ENCODE measurements at regions not wholly inside any gene's neighbourhood (a gene's known extent, or its start where the extent isn't known, plus 50 kb on each side); places are given as distances from the start of the nearest gene placed in this dataset.

DNA sequence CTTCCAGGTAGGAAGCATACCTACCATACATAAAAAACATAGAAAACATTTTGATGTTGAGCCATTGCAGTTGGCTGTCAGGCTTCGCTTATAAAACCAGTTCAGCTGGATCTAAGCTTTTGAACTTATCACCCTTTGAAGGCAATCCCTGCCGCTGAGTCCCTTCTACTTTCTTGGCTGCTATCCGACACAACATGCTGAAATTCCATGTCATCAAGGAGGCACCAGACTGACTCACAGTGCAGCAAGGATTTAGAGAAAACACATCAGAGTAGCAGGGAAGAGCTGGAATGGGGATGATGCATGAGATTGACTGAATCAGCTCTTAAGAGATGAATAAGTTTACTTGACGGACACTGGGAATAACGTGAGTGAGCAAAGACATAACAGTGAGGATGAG, 135.0 kb upstream of the MAN1A1 start:
- TF ChIP-seq, protein P1, sequence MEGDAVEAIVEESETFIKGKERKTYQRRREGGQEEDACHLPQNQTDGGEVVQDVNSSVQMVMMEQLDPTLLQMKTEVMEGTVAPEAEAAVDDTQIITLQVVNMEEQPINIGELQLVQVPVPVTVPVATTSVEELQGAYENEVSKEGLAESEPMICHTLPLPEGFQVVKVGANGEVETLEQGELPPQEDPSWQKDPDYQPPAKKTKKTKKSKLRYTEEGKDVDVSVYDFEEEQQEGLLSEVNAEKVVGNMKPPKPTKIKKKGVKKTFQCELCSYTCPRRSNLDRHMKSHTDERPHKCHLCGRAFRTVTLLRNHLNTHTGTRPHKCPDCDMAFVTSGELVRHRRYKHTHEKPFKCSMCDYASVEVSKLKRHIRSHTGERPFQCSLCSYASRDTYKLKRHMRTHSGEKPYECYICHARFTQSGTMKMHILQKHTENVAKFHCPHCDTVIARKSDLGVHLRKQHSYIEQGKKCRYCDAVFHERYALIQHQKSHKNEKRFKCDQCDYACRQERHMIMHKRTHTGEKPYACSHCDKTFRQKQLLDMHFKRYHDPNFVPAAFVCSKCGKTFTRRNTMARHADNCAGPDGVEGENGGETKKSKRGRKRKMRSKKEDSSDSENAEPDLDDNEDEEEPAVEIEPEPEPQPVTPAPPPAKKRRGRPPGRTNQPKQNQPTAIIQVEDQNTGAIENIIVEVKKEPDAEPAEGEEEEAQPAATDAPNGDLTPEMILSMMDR (IDR thresholded peaks at IDR 0.05; ENCODE audit: low read depth, low read length, missing control alignments), result no peak
- in situ Hi-C loops (cut with HindIII; ENCODE audit: low sequenced_read_pairs), result no loop called here
- DNase-seq (ENCODE audit: low read depth), result peak; percentile 64
- no peak overlapping the region for H3K4me3 ChIP-seq (ENCODE audit: low read depth, low read length)

DNA sequence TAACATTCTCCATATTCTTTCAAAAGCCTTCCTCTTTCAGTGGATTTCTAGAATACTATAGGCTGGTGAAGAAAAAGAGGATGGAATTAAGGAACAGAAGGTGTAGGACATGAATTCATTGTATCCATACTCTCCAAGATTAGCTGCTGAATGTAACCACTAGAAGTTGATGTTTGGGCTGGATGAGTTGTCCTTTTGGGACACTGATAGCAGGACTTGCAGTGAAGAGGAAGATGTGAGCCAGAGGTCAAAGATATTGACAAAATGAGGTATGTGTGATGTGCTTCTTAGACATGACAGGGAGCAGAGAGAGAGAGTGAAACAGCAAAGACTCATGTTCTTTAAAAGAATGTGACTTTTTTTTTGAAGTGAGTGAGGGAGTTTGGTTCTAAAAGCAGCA, 134.3 kb upstream of the MAN1A1 start:
- DNase-seq (ENCODE audit: low read depth), result no peak
- in situ Hi-C loops (cut with HindIII; ENCODE audit: low sequenced_read_pairs), result no loop called here

DNA sequence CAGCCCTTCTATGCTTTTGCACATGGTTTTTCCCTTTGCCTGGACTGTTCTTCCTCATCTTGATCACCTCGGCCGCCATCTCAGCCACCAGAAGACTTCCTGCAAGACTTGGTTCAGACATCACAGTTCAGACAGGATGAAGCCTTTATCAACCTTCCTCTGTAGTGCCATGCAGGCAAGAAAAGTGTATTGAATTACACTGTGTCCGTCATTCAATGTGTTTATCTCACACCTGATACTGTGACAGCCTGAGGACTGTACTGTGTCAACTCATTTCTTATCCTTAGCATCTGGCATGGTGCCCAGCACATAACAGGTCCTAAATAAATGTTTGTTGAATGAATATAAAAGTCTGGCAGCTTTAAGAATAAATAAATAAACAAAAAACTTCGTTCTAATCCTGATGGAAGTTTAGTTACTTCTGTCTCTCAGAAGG, 133.3 kb upstream of the MAN1A1 start:
- H3K4me3 ChIP-seq (ENCODE audit: low read depth, low read length), result no peak overlapping the region
- no peak for DNase-seq (ENCODE audit: low read depth)
- TF ChIP-seq, protein P1 (IDR thresholded peaks at IDR 0.05; ENCODE audit: low read depth, low read length, missing control alignments), result no peak
- in situ Hi-C loops (cut with HindIII; ENCODE audit: low sequenced_read_pairs), result no loop called here

More for the DNA sequence above, 134.3 kb upstream of the MAN1A1 start:
- no peak overlapping the region for H3K4me3 ChIP-seq (ENCODE audit: low read depth, low read length)
- TF ChIP-seq, protein P1 (IDR thresholded peaks at IDR 0.05; ENCODE audit: low read depth, low read length, missing control alignments), result no peak

DNA sequence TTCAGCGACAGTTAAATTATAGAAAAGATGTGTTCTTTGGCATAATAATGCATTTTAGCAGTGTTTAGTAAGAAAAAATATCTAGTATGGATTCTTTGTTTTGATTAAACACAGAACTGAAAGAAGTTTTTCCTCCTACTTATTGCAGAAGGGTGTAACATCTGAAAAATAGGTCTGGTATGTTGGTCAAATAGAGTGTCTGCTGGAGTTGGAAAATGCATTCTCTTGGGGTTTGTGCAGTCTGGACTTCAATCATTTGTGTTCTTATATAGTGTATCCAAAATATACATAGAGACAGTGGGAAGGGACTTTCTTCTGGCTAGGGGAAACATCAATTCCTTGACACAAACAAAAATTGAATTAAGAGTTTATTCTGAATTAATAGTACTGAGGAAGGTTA, 132.4 kb upstream of the MAN1A1 start:
- no peak overlapping the region for H3K4me3 ChIP-seq (ENCODE audit: low read depth, low read length)
- in situ Hi-C loops (cut with HindIII; ENCODE audit: low sequenced_read_pairs), result no loop called here
- TF ChIP-seq, protein P1 (IDR thresholded peaks at IDR 0.05; ENCODE audit: low read depth, low read length, missing control alignments), result no peak
- no peak for DNase-seq (ENCODE audit: low read depth)

DNA sequence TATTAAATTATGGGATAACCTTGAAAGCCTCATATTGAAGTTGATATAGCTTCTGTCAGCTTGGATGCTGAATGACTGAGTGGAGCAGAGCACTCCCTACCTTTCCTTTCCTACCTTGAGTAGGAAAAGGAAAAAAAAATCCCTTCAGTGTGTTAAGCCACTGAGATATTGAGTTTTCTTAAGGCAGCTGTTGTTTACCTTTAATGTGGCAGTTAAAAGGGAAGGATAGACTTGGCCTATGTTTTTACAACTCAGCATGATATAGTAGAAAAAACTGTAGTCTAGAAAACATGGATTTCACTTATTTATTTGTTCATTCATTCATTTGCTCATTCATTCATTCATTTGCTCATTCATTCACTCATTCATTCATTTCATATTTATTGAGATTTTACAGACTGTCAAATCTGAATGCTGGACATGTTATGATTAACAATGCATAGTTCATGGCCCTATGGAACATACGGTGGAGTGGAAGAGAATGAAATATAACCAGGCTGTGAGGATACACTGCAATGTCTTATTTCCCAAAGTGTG, 131.5 kb upstream of the MAN1A1 start:
- no peak for DNase-seq (ENCODE audit: low read depth)
- TF ChIP-seq, protein P1 (IDR thresholded peaks at IDR 0.05; ENCODE audit: low read depth, low read length, missing control alignments), result no peak
- in situ Hi-C loops (cut with HindIII; ENCODE audit: low sequenced_read_pairs), result no loop called here
- H3K4me3 ChIP-seq (ENCODE audit: low read depth, low read length), result no peak overlapping the region

DNA sequence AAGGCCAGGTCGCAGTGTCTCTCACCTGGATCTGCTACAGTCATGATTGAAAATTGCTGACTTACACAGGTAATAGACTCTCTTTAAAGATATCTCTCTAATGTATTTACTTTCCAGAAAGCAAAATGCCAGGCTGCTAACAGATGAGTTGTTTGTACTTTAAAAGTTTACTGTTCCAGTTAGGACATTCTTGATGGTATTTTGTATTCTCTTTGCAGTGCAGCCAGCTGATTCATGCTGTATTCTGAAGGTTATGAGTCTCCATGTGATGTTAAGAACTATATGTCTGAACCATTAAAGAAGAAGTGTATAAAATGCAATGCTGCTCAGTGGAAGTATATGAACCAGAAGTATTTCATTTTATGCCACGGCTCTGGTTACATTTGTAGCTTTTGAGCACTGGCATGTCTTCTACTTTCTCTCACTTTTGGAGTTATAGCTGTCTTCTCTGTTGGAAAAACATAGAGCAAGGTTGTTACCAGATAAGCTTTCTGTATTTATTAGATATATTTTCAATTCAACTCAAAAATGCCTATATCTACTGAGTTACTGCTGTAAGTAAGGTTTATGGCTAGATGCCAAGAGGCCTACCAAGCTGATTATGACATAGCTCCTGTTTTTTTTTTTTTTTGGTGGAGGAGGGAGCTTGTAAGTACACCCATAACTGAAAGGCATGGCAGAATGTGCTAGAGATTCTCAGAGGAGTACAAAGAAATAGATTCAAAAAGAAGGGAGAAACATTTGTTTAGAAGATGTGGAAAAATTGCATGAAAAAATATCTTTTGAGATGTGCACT, 130.5 kb upstream of the MAN1A1 start:
- no peak overlapping the region for H3K4me3 ChIP-seq (ENCODE audit: low read depth, low read length)
- peak; percentile 12 for DNase-seq (ENCODE audit: low read depth)
- in situ Hi-C loops (cut with HindIII; ENCODE audit: low sequenced_read_pairs), result no loop called here
- TF ChIP-seq, protein P1 (IDR thresholded peaks at IDR 0.05; ENCODE audit: low read depth, low read length, missing control alignments), result no peak
